ENCODE measurements at regions not wholly inside any gene's neighbourhood (a gene's known extent, or its start where the extent isn't known, plus 50 kb on each side); places are given as distances from the start of the nearest gene placed in this dataset.

GRCh38 chr16:73177729-73178295 is 129.9 kb upstream of the ZFHX3 start:
- TF ChIP-seq POLR2A (IDR thresholded peaks at IDR 0.05) (no peak), CTCF (IDR thresholded peaks at IDR 0.05) (no peak)
